ENCODE measurements at regions not wholly inside any gene's neighbourhood (a gene's known extent, or its start where the extent isn't known, plus 50 kb on each side); places are given as distances from the start of the nearest gene placed in this dataset.

GRCh38 chr18:10037181-10037580 lies 123.4 kb downstream of the VAPA start:
- H3K27ac ChIP-seq (ENCODE audit: low read depth in 2 of 2, low read length in 2 of 2), result no peak overlapping the region
- peaks cover 0 to 9% (median 3%) of the 10 kb centered on the region in 3 donors for H3K9me3 ChIP-seq (ENCODE audit: control insufficient read depth in 2 of 3, insufficient read depth in 1 of 3, low read length in 3 of 3)
- DNase-seq (peak in 1 of 5 donors; percentile 13), FAIRE-seq (no peak)
- peaks cover 0 to 3% (median 0%) of the 10 kb centered on the region in 3 donors for H3K4me1 ChIP-seq (ENCODE audit: control insufficient read depth in 2 of 3, insufficient read depth in 2 of 3, low read depth in 1 of 3, low read length in 3 of 3)
- intact Hi-C loops (cut with DNase I), result no loop called here
- H3K4me3 ChIP-seq (ENCODE audit: low read length in 3 of 3), result no peak overlapping the region
- no peak overlapping the region for H3K9ac ChIP-seq (ENCODE audit: low read length in 3 of 3)
- no peaks in the 10 kb centered on the region for H3K36me3 ChIP-seq (ENCODE audit: control insufficient read depth in 2 of 3, insufficient read depth in 3 of 3, low read length in 3 of 3)
- TF ChIP-seq, protein P1, sequence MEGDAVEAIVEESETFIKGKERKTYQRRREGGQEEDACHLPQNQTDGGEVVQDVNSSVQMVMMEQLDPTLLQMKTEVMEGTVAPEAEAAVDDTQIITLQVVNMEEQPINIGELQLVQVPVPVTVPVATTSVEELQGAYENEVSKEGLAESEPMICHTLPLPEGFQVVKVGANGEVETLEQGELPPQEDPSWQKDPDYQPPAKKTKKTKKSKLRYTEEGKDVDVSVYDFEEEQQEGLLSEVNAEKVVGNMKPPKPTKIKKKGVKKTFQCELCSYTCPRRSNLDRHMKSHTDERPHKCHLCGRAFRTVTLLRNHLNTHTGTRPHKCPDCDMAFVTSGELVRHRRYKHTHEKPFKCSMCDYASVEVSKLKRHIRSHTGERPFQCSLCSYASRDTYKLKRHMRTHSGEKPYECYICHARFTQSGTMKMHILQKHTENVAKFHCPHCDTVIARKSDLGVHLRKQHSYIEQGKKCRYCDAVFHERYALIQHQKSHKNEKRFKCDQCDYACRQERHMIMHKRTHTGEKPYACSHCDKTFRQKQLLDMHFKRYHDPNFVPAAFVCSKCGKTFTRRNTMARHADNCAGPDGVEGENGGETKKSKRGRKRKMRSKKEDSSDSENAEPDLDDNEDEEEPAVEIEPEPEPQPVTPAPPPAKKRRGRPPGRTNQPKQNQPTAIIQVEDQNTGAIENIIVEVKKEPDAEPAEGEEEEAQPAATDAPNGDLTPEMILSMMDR (IDR thresholded peaks at IDR 0.05; ENCODE audit: borderline replicate concordance, extremely low read depth, insufficient read depth), result no peak
- no peaks in the 10 kb centered on the region for H3K27me3 ChIP-seq (ENCODE audit: control insufficient read depth, insufficient read depth, low read length)

GRCh38 chr18:10038268-10038667 lies 124.5 kb downstream of the VAPA start:
- no peak overlapping the region for H3K9ac ChIP-seq (ENCODE audit: low read length in 3 of 3)
- no peaks in the 10 kb centered on the region for H3K36me3 ChIP-seq (ENCODE audit: control insufficient read depth in 2 of 3, insufficient read depth in 3 of 3, low read length in 3 of 3)
- intact Hi-C loops (cut with DNase I), result no loop called here
- H3K9me3 ChIP-seq (ENCODE audit: control insufficient read depth in 2 of 3, insufficient read depth in 1 of 3, low read length in 3 of 3), result peaks cover 0 to 15% (median 3%) of the 10 kb centered on the region in 3 donors
- no peak overlapping the region for H3K27ac ChIP-seq (ENCODE audit: low read depth in 2 of 2, low read length in 2 of 2)
- no peak overlapping the region for H3K4me3 ChIP-seq (ENCODE audit: low read length in 3 of 3)
- TF ChIP-seq, protein P1 (IDR thresholded peaks at IDR 0.05; ENCODE audit: borderline replicate concordance, extremely low read depth, insufficient read depth), result no peak
- DNase-seq (peak in 1 of 5 donors; percentile 18), FAIRE-seq (no peak)
- H3K27me3 ChIP-seq (ENCODE audit: control insufficient read depth, insufficient read depth, low read length), result no peaks in the 10 kb centered on the region
- H3K4me1 ChIP-seq (ENCODE audit: control insufficient read depth in 2 of 3, insufficient read depth in 2 of 3, low read depth in 1 of 3, low read length in 3 of 3), result peaks cover 0 to 3% (median 0%) of the 10 kb centered on the region in 3 donors

- peaks cover 0 to 2% (median 0%) of the 10 kb centered on the region in 3 donors for H3K4me1 ChIP-seq (ENCODE audit: control insufficient read depth in 2 of 3, insufficient read depth in 2 of 3, low read depth in 1 of 3, low read length in 3 of 3)
- no peak overlapping the region for H3K27ac ChIP-seq (ENCODE audit: low read depth in 2 of 2, low read length in 2 of 2)
- H3K9me3 ChIP-seq (ENCODE audit: control insufficient read depth in 2 of 3, insufficient read depth in 1 of 3, low read length in 3 of 3), result peaks cover 0 to 15% (median 3%) of the 10 kb centered on the region in 3 donors
- TF ChIP-seq, protein P1 (IDR thresholded peaks at IDR 0.05; ENCODE audit: borderline replicate concordance, extremely low read depth, insufficient read depth), result no peak
- H3K9ac ChIP-seq (ENCODE audit: low read length in 3 of 3), result no peak overlapping the region
- H3K4me3 ChIP-seq (ENCODE audit: low read length in 3 of 3), result no peak overlapping the region
- no peaks in the 10 kb centered on the region for H3K36me3 ChIP-seq (ENCODE audit: control insufficient read depth in 2 of 3, insufficient read depth in 3 of 3, low read length in 3 of 3)
- FAIRE-seq (no peak), DNase-seq (no peak)
- intact Hi-C loops (cut with DNase I), result no loop called here
- H3K27me3 ChIP-seq (ENCODE audit: control insufficient read depth, insufficient read depth, low read length), result no peaks in the 10 kb centered on the region
Measured at GRCh38 chr18:10040287-10041011, 126.6 kb downstream of the VAPA start.

Measured in kidney (tissue), 13 donors.